Neural cell (in vitro differentiated cells): ENCODE measurements at regions not wholly inside any gene's neighbourhood (a gene's known extent, or its start where the extent isn't known, plus 50 kb on each side); places are given as distances from the start of the nearest gene placed in this dataset.

Experiments used
- CTCF ChIP-seq: fragments of 450-650 bp; IDR thresholded peaks from 2 replicates; pipeline ENCODE4 v1.5.1; 2014; ENCODE audit warnings: antibody characterized with exemption, mild to moderate bottlenecking, moderate library complexity; ENCODE audit not compliant: poor library complexity, severe bottlenecking
- EP300 ChIP-seq: fragments of 450-650 bp; conservative IDR thresholded peaks from 2 replicates; pipeline ENCODE4 v1.6.1; 2014; ENCODE audit warnings: antibody characterized with exemption, mild to moderate bottlenecking, moderate library complexity; ENCODE audit not compliant: poor library complexity, severe bottlenecking
- EZH2 ChIP-seq: fragments of 200-600, 300-800 bp; shearing (Covaris generic), sonication (generic); IDR thresholded peaks from 2 replicates; pipeline ENCODE4 v1.6.1; 2014; ENCODE audit warnings: antibody characterized with exemption, low read length, borderline replicate concordance, mild to moderate bottlenecking; ENCODE audit not compliant: insufficient read depth, poor library complexity, severe bottlenecking

GRCh38 chr13:80052286-80052685 lies 288.6 kb downstream of the SPRY2 start:
- no peak for TF ChIP-seq EP300
- TF ChIP-seq CTCF, result no peak
- TF ChIP-seq EZH2, result no peak
